ENCODE measurements at regions not wholly inside any gene's neighbourhood (a gene's known extent, or its start where the extent isn't known, plus 50 kb on each side); places are given as distances from the start of the nearest gene placed in this dataset.

GRCh38 chr1:228862542-228863505, 127.5 kb downstream of the RHOU start:
- Histone ChIP-seq H3K27me3 (ENCODE audit: insufficient read depth, insufficient read length) (no peaks in the 10 kb centered on the region), H3K36me3 (ENCODE audit: insufficient read depth, insufficient read length, low read length) (no peaks in the 10 kb centered on the region), H3K4me1 (ENCODE audit: insufficient read depth, insufficient read length) (peaks cover 16% of the 10 kb centered on the region), H3K9me3 (ENCODE audit: insufficient read depth, low read length) (no peaks in the 10 kb centered on the region), H3K4me3 (ENCODE audit: insufficient read length, low read depth) (no peak overlapping the region), H3K9ac (ENCODE audit: insufficient read length, low read depth) (no peak overlapping the region)
- DNase-seq (ENCODE audit: low read depth, low spot score): no peak
- TF ChIP-seq SUZ12 (IDR thresholded peaks at IDR 0.05; ENCODE audit: extremely low read depth, insufficient read depth, insufficient read length): no peak
- no peak for TF ChIP-seq YY1 (IDR thresholded peaks at IDR 0.05; ENCODE audit: insufficient read depth, insufficient read length)
- TF ChIP-seq ZNF274 (IDR thresholded peaks at IDR 0.05; ENCODE audit: low read depth, low read length): no peak

- Histone ChIP-seq H3K4me1 (ENCODE audit: insufficient read depth, insufficient read length) (peaks cover 21% of the 10 kb centered on the region), H3K27me3 (ENCODE audit: insufficient read depth, insufficient read length) (no peaks in the 10 kb centered on the region), H3K4me3 (ENCODE audit: insufficient read length, low read depth) (no peak overlapping the region), H3K9ac (ENCODE audit: insufficient read length, low read depth) (no peak overlapping the region), H3K36me3 (ENCODE audit: insufficient read depth, insufficient read length, low read length) (no peaks in the 10 kb centered on the region), H3K9me3 (ENCODE audit: insufficient read depth, low read length) (no peaks in the 10 kb centered on the region)
- DNase-seq (ENCODE audit: low read depth, low spot score): no peak
- no peak for TF ChIP-seq ZNF274 (IDR thresholded peaks at IDR 0.05; ENCODE audit: low read depth, low read length)
- TF ChIP-seq SUZ12 (IDR thresholded peaks at IDR 0.05; ENCODE audit: extremely low read depth, insufficient read depth, insufficient read length): no peak
- TF ChIP-seq YY1 (IDR thresholded peaks at IDR 0.05; ENCODE audit: insufficient read depth, insufficient read length): no peak
Measured at GRCh38 chr1:228863776-228864175, 128.5 kb downstream of the RHOU start.

GRCh38 chr1:228865627-228866330, 130.5 kb downstream of the RHOU start:
- H3K36me3 ChIP-seq (ENCODE audit: insufficient read depth, insufficient read length, low read length): no peaks in the 10 kb centered on the region
- TF ChIP-seq YY1 (IDR thresholded peaks at IDR 0.05; ENCODE audit: insufficient read depth, insufficient read length) (no peak), ZNF274 (IDR thresholded peaks at IDR 0.05; ENCODE audit: low read depth, low read length) (no peak), SUZ12 (IDR thresholded peaks at IDR 0.05; ENCODE audit: extremely low read depth, insufficient read depth, insufficient read length) (no peak)
- no peak for DNase-seq (ENCODE audit: low read depth, low spot score)
- no peaks in the 10 kb centered on the region for H3K9me3 ChIP-seq (ENCODE audit: insufficient read depth, low read length)
- H3K4me3 ChIP-seq (ENCODE audit: insufficient read length, low read depth): no peak overlapping the region
- peaks cover 21% of the 10 kb centered on the region for H3K4me1 ChIP-seq (ENCODE audit: insufficient read depth, insufficient read length)
- H3K27me3 ChIP-seq (ENCODE audit: insufficient read depth, insufficient read length): no peaks in the 10 kb centered on the region
- no peak overlapping the region for H3K9ac ChIP-seq (ENCODE audit: insufficient read length, low read depth)

GRCh38 chr1:228866468-228866867, 131.2 kb downstream of the RHOU start:
- no peak overlapping the region for H3K9ac ChIP-seq (ENCODE audit: insufficient read length, low read depth)

GRCh38 chr1:228867108-228867950, 132.1 kb downstream of the RHOU start:
- no peak overlapping the region for H3K4me3 ChIP-seq (ENCODE audit: insufficient read length, low read depth)
- TF ChIP-seq SUZ12 (IDR thresholded peaks at IDR 0.05; ENCODE audit: extremely low read depth, insufficient read depth, insufficient read length): no peak
- no peak for TF ChIP-seq ZNF274 (IDR thresholded peaks at IDR 0.05; ENCODE audit: low read depth, low read length)
- TF ChIP-seq YY1 (IDR thresholded peaks at IDR 0.05; ENCODE audit: insufficient read depth, insufficient read length): no peak
- no peaks in the 10 kb centered on the region for H3K36me3 ChIP-seq (ENCODE audit: insufficient read depth, insufficient read length, low read length)
- H3K9ac ChIP-seq (ENCODE audit: insufficient read length, low read depth): no peak overlapping the region
- DNase-seq (ENCODE audit: low read depth, low spot score): no peak
- no peaks in the 10 kb centered on the region for H3K27me3 ChIP-seq (ENCODE audit: insufficient read depth, insufficient read length)
- H3K4me1 ChIP-seq (ENCODE audit: insufficient read depth, insufficient read length): peaks cover 19% of the 10 kb centered on the region
- no peaks in the 10 kb centered on the region for H3K9me3 ChIP-seq (ENCODE audit: insufficient read depth, low read length)

More at GRCh38 chr1:228866468-228866867, 131.2 kb downstream of the RHOU start:
- H3K27me3 ChIP-seq (ENCODE audit: insufficient read depth, insufficient read length): no peaks in the 10 kb centered on the region
- H3K9me3 ChIP-seq (ENCODE audit: insufficient read depth, low read length): no peaks in the 10 kb centered on the region
- H3K4me3 ChIP-seq (ENCODE audit: insufficient read length, low read depth): no peak overlapping the region
- no peaks in the 10 kb centered on the region for H3K36me3 ChIP-seq (ENCODE audit: insufficient read depth, insufficient read length, low read length)
- TF ChIP-seq SUZ12 (IDR thresholded peaks at IDR 0.05; ENCODE audit: extremely low read depth, insufficient read depth, insufficient read length) (no peak), YY1 (IDR thresholded peaks at IDR 0.05; ENCODE audit: insufficient read depth, insufficient read length) (no peak), ZNF274 (IDR thresholded peaks at IDR 0.05; ENCODE audit: low read depth, low read length) (no peak)
- H3K4me1 ChIP-seq (ENCODE audit: insufficient read depth, insufficient read length): peaks cover 19% of the 10 kb centered on the region
- DNase-seq (ENCODE audit: low read depth, low spot score): no peak

GRCh38 chr1:228867951-228868730, 132.9 kb downstream of the RHOU start:
- TF ChIP-seq ZNF274 (IDR thresholded peaks at IDR 0.05; ENCODE audit: low read depth, low read length): no peak
- TF ChIP-seq SUZ12 (IDR thresholded peaks at IDR 0.05; ENCODE audit: extremely low read depth, insufficient read depth, insufficient read length): no peak
- TF ChIP-seq YY1 (IDR thresholded peaks at IDR 0.05; ENCODE audit: insufficient read depth, insufficient read length): no peak
- H3K36me3 ChIP-seq (ENCODE audit: insufficient read depth, insufficient read length, low read length): no peaks in the 10 kb centered on the region
- H3K9ac ChIP-seq (ENCODE audit: insufficient read length, low read depth): no peak overlapping the region
- DNase-seq (ENCODE audit: low read depth, low spot score): no peak
- H3K9me3 ChIP-seq (ENCODE audit: insufficient read depth, low read length): no peaks in the 10 kb centered on the region
- H3K4me1 ChIP-seq (ENCODE audit: insufficient read depth, insufficient read length): peaks cover 19% of the 10 kb centered on the region
- no peaks in the 10 kb centered on the region for H3K27me3 ChIP-seq (ENCODE audit: insufficient read depth, insufficient read length)
- no peak overlapping the region for H3K4me3 ChIP-seq (ENCODE audit: insufficient read length, low read depth)

Measured in NT2/D1 (cell line).